ENCODE measurements at regions not wholly inside any gene's neighbourhood (a gene's known extent, or its start where the extent isn't known, plus 50 kb on each side); places are given as distances from the start of the nearest gene placed in this dataset.

GRCh38 chr2:111712940-111713515, 171.0 kb downstream of the ANAPC1 start:
- TF ChIP-seq EZH2 (IDR thresholded peaks at IDR 0.05; ENCODE audit: insufficient read depth, poor library complexity, severe bottlenecking) (no peak), EZH2phosphoT487 (IDR thresholded peaks at IDR 0.05; ENCODE audit: insufficient read depth, low read depth) (no peak)

Data from GM23248 (cell line).